DND-41 (cell line): ENCODE measurements at regions not wholly inside any gene's neighbourhood (a gene's known extent, or its start where the extent isn't known, plus 50 kb on each side); places are given as distances from the start of the nearest gene placed in this dataset.

ENCODE experiments used
- CTCF ChIP-seq: IDR thresholded peaks from 2 replicates; pipeline ENCODE4 v1.5.1; 2012; ENCODE audit warnings: borderline replicate concordance, low read length, moderate library complexity, mild to moderate bottlenecking; ENCODE audit not compliant: poor library complexity, severe bottlenecking; ENCODE audit errors: extremely low read depth
- EZH2 ChIP-seq: IDR thresholded peaks from 3 replicates; pipeline ENCODE4 v1.6.1; 2012; ENCODE audit warnings: borderline replicate concordance, low read depth, mild to moderate bottlenecking, moderate library complexity, low read length, inconsistent platforms; ENCODE audit not compliant: severe bottlenecking

GRCh38 chr1:177646757-177647730 lies 322.8 kb downstream of the SEC16B start:
- TF ChIP-seq CTCF (no peak), EZH2 (no peak)
